PC-3 (cell line): ENCODE measurements at regions not wholly inside any gene's neighbourhood (a gene's known extent, or its start where the extent isn't known, plus 50 kb on each side); places are given as distances from the start of the nearest gene placed in this dataset.

ENCODE experiments used
- ATAC-seq: fragments of 200-7000 bp; cut with Tn5 transposase; 2 replicates; pipeline ENCODE4 v1.9.1; 2020; ENCODE audit warnings: mild to moderate bottlenecking, moderate library complexity
- BruUV-seq: library from RNA; stranded (reverse); fragments of 400-500 nt; replicated peaks from 2 replicates; lab custom pipeline; 2021; lab: Mats Ljungman, UMichigan
- CTCF ChIA-PET: fragments of 300-600 bp; sonication (Branson Sonifier 250); formaldehyde crosslinking; loops from one replicate; lab custom pipeline; 2022; ENCODE audit warnings: antibody characterized with exemption; lab: Charles Lee
- POLR2A ChIA-PET: fragments of 300-600 bp; sonication (Branson Sonifier 250); formaldehyde crosslinking; loops from one replicate; lab custom pipeline; 2022; ENCODE audit warnings: antibody characterized with exemption; ENCODE audit not compliant: unreplicated experiment; lab: Charles Lee
- DNase-seq: peaks from one replicate; pipeline ENCODE4 v3.0.0-alpha.2; 2015
- H2AFZ ChIP-seq: fragments of 300-600 bp; sonication (generic); 2 replicates; pipeline ENCODE4 v1.6.0; 2016; ENCODE audit warnings: antibody characterized with exemption, low read length
- H3F3A ChIP-seq: fragments of 300-600 bp; sonication (generic); one replicate; pipeline ENCODE4 v1.6.0; 2017; ENCODE audit warnings: antibody characterized with exemption, low read length, control low read depth, mild to moderate bottlenecking; ENCODE audit not compliant: unreplicated experiment
- H3K27ac ChIP-seq: fragments of 300-600 bp; sonication (generic); 2 replicates; pipeline ENCODE4 v1.5.1; 2016; ENCODE audit warnings: mild to moderate bottlenecking, low read length
- H3K27me3 ChIP-seq: fragments of 300-600 bp; sonication (generic); 2 replicates; pipeline ENCODE4 v1.6.1; 2016; ENCODE audit warnings: low read length, mixed read lengths
- H3K36me3 ChIP-seq: fragments of 300-600 bp; sonication (generic); 2 replicates; pipeline ENCODE4 v1.6.1; 2016; ENCODE audit warnings: low read depth, mixed run types, low read length, mixed read lengths
- H3K4me1 ChIP-seq: fragments of 300-600 bp; sonication (generic); 2 replicates; pipeline ENCODE4 v1.5.1; 2016; ENCODE audit warnings: low read length; ENCODE audit not compliant: insufficient read depth
- H3K4me2 ChIP-seq: fragments of 300-600 bp; sonication (generic); 2 replicates; pipeline ENCODE4 v1.6.0; 2016; ENCODE audit warnings: low read length
- H3K4me3 ChIP-seq: fragments of 300-600 bp; sonication (generic); 2 replicates; pipeline ENCODE4 v1.5.1; 2016; ENCODE audit warnings: mild to moderate bottlenecking, low read length, mixed read lengths
- H3K79me2 ChIP-seq: fragments of 300-600 bp; sonication (generic); 2 replicates; pipeline ENCODE4 v1.6.1; 2017; ENCODE audit warnings: low read length, mixed read lengths
- H3K9ac ChIP-seq: fragments of 300-600 bp; sonication (generic); 2 replicates; pipeline ENCODE4 v1.6.0; 2016; ENCODE audit warnings: mild to moderate bottlenecking, low read length
- H3K9me2 ChIP-seq: fragments of 300-600 bp; sonication (generic); replicated peaks from 2 replicates; pipeline ENCODE4 v1.6.1; 2016; ENCODE audit warnings: mixed run types, low read length, mixed read lengths
- H3K9me3 ChIP-seq: fragments of 300-600 bp; sonication (generic); 2 replicates; pipeline ENCODE4 v1.6.1; 2016; ENCODE audit warnings: low read length, mixed read lengths
- H4K20me1 ChIP-seq: fragments of 300-600 bp; sonication (generic); 2 replicates; pipeline ENCODE4 v1.6.1; 2016; ENCODE audit warnings: low read length, mixed read lengths
- CTCF ChIP-seq: fragments of 300-600 bp; sonication (generic); conservative IDR thresholded peaks from 2 replicates; pipeline ENCODE4 v1.5.1; 2017; ENCODE audit warnings: antibody characterized with exemption, low read depth, mild to moderate bottlenecking, low read length
- EZH2 ChIP-seq: fragments of 300-600 bp; sonication (generic); IDR thresholded peaks from one replicate; pipeline ENCODE4 v1.6.1; 2017; ENCODE audit warnings: antibody characterized with exemption, mild to moderate bottlenecking, low read length; ENCODE audit not compliant: unreplicated experiment
- EZH2phosphoT487 ChIP-seq: fragments of 300-600 bp; sonication (generic); IDR thresholded peaks from 2 replicates; pipeline ENCODE4 v1.6.1; 2018; ENCODE audit warnings: mild to moderate bottlenecking, antibody characterized with exemption, low read length, borderline replicate concordance
- intact Hi-C: fragments of 100-400 bp; cut with micrococcal nuclease; formaldehyde crosslinking; loops from 2 replicates; pipeline ENCODE4 v1.9.0; 2023

GRCh38 chr15:37599156-37599555, 335.3 kb upstream of the TMCO5A start:
- Histone ChIP-seq H3K4me2 (no peak overlapping the region), H3K4me1 (no peaks in the 10 kb centered on the region), H3K27me3 (peaks cover 89% of the 10 kb centered on the region), H3K4me3 (no peak overlapping the region), H3K27ac (no peak overlapping the region), H2AFZ (no peak overlapping the region), H3K9me2 (no peaks in the 10 kb centered on the region), H3K9ac (no peak overlapping the region), H3K79me2 (no peaks in the 10 kb centered on the region), H3K9me3 (no peaks in the 10 kb centered on the region), H3K36me3 (no peaks in the 10 kb centered on the region), H3F3A (no peaks in the 10 kb centered on the region), H4K20me1 (no peaks in the 10 kb centered on the region)
- no peak for ATAC-seq
- BruUV-seq = no TSS peak
- DNase-seq = no peak
- ChIA-PET CTCF (no interaction called here), POLR2A (no interaction called here)
- intact Hi-C loops = no loop called here
- TF ChIP-seq EZH2 = no peak
- TF ChIP-seq CTCF = no peak
- TF ChIP-seq EZH2phosphoT487 = no peak

- Histone ChIP-seq H3K79me2 (no peaks in the 10 kb centered on the region), H3K27me3 (peaks cover 7% of the 10 kb centered on the region; the same call in 1 of the 2 replicates), H2AFZ (no peak overlapping the region), H3K27ac (no peak overlapping the region), H3K4me3 (no peak overlapping the region), H3K4me2 (no peak overlapping the region), H3K36me3 (no peaks in the 10 kb centered on the region), H3K9me2 (no peaks in the 10 kb centered on the region), H3F3A (no peaks in the 10 kb centered on the region), H3K9ac (no peak overlapping the region), H4K20me1 (no peaks in the 10 kb centered on the region), H3K4me1 (peaks cover 9% of the 10 kb centered on the region; the same call in 1 of the 2 replicates), H3K9me3 (0 out of 2 replicates have a peak, but pooled peaks cover 4% of the 10 kb centered on the region)
- ChIA-PET POLR2A (no interaction called here), CTCF (no interaction called here)
- DNase-seq (peak; percentile 75), ATAC-seq (peak; percentile 29; the same call in 1 of the 2 replicates)
- intact Hi-C loops = no loop called here
- BruUV-seq = no TSS peak
- TF ChIP-seq CTCF (no peak), EZH2phosphoT487 (no peak), EZH2 (no peak)
Measured at GRCh38 chr15:37616215-37616614, 318.2 kb upstream of the TMCO5A start.

GRCh38 chr15:37618353-37618752, 316.1 kb upstream of the TMCO5A start:
- no peak for TF ChIP-seq EZH2phosphoT487
- no peak for TF ChIP-seq CTCF
- CTCF ChIA-PET = no interaction called here

More at GRCh38 chr15:37618353-37618752, 316.1 kb upstream of the TMCO5A start:
- no peaks in the 10 kb centered on the region for H3K36me3 ChIP-seq
- H3K4me3 ChIP-seq = no peak overlapping the region
- no peaks in the 10 kb centered on the region for H3F3A ChIP-seq
- no peaks in the 10 kb centered on the region for H3K27me3 ChIP-seq
- H3K4me1 ChIP-seq = peaks cover 9% of the 10 kb centered on the region; the same call in 1 of the 2 replicates
- no TSS peak for BruUV-seq
- H3K27ac ChIP-seq = no peak overlapping the region
- no peak overlapping the region for H2AFZ ChIP-seq
- POLR2A ChIA-PET = no interaction called here
- no peak overlapping the region for H3K4me2 ChIP-seq
- no peaks in the 10 kb centered on the region for H3K9me2 ChIP-seq
- intact Hi-C loops = no loop called here
- DNase-seq (no peak), ATAC-seq (no peak)
- 0 out of 2 replicates have a peak, but pooled peaks cover 4% of the 10 kb centered on the region for H3K9me3 ChIP-seq
- no peaks in the 10 kb centered on the region for H4K20me1 ChIP-seq
- H3K9ac ChIP-seq = no peak overlapping the region
- H3K79me2 ChIP-seq = no peaks in the 10 kb centered on the region
